ENCODE measurements at regions not wholly inside any gene's neighbourhood (a gene's known extent, or its start where the extent isn't known, plus 50 kb on each side); places are given as distances from the start of the nearest gene placed in this dataset.

GRCh38 chr14:54140551-54140950 is 183.9 kb upstream of the BMP4 start:
- H3K27me3 Mint-ChIP-seq (ENCODE audit: low read depth in 3 of 3), result peaks cover 0 to 3% (median 1%) of the 10 kb centered on the region in 3 donors
- no peak overlapping the region for H3K4me3 ChIP-seq (replicated peaks in 1 of 3; ENCODE audit: low read depth in 2 of 3, low read length in 3 of 3)
- H3K27ac ChIP-seq (ENCODE audit: low read depth in 1 of 2, low read length in 2 of 2), result no peak overlapping the region
- WGBS (ENCODE audit: insufficient coverage), result no CpG with 5 or more reads among the region's 1 CpG
- H2AFZ ChIP-seq (ENCODE audit: insufficient read depth, low read depth, low read length, poor library complexity, severe bottlenecking), result no peak overlapping the region
- no peak overlapping the region for H3K27ac Mint-ChIP-seq
- DNase-seq, result no peak
- no peaks in the 10 kb centered on the region for H3K4me1 Mint-ChIP-seq
- no peak overlapping the region for H3K4me3 Mint-ChIP-seq
- no peaks in the 10 kb centered on the region for H3K27me3 ChIP-seq (ENCODE audit: control insufficient read depth in 2 of 2, insufficient read depth in 2 of 2, low read length in 2 of 2)
- no peak overlapping the region for H3K9ac ChIP-seq (ENCODE audit: insufficient read depth, low read length, poor library complexity, severe bottlenecking)
- no peaks in the 10 kb centered on the region for H4K20me1 ChIP-seq (ENCODE audit: insufficient read depth, low read length)
- intact Hi-C loops (cut with micrococcal nuclease), result no loop called here
- no peaks in the 10 kb centered on the region for H3K36me3 ChIP-seq (replicated peaks in 1 of 2; ENCODE audit: control insufficient read depth in 1 of 2, insufficient read depth in 2 of 2, low read length in 2 of 2)
- H3K79me2 ChIP-seq (ENCODE audit: insufficient read depth, low read length), result no peaks in the 10 kb centered on the region
- H3K9me3 ChIP-seq (replicated peaks in 1 of 2; ENCODE audit: control insufficient read depth in 1 of 2, insufficient read depth in 1 of 2, low read length in 2 of 2), result no peaks in the 10 kb centered on the region
- H3K4me2 ChIP-seq (replicated peaks; ENCODE audit: extremely low read depth, low read length, poor library complexity, severe bottlenecking), result no peak overlapping the region
- H3K4me1 ChIP-seq (ENCODE audit: control insufficient read depth in 1 of 2, insufficient read depth in 2 of 2, low read length in 2 of 2), result no peaks in the 10 kb centered on the region
- TF ChIP-seq, protein P1, sequence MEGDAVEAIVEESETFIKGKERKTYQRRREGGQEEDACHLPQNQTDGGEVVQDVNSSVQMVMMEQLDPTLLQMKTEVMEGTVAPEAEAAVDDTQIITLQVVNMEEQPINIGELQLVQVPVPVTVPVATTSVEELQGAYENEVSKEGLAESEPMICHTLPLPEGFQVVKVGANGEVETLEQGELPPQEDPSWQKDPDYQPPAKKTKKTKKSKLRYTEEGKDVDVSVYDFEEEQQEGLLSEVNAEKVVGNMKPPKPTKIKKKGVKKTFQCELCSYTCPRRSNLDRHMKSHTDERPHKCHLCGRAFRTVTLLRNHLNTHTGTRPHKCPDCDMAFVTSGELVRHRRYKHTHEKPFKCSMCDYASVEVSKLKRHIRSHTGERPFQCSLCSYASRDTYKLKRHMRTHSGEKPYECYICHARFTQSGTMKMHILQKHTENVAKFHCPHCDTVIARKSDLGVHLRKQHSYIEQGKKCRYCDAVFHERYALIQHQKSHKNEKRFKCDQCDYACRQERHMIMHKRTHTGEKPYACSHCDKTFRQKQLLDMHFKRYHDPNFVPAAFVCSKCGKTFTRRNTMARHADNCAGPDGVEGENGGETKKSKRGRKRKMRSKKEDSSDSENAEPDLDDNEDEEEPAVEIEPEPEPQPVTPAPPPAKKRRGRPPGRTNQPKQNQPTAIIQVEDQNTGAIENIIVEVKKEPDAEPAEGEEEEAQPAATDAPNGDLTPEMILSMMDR (IDR thresholded peaks at IDR 0.05), result no peak
- peaks cover 0 to 9% (median 4%) of the 10 kb centered on the region in 7 donors for H3K9me3 Mint-ChIP-seq
- no peaks in the 10 kb centered on the region for H3K36me3 Mint-ChIP-seq

- Histone ChIP-seq H3K79me2 (ENCODE audit: insufficient read depth, low read length) (no peaks in the 10 kb centered on the region), H3K4me1 (ENCODE audit: control insufficient read depth in 1 of 2, insufficient read depth in 2 of 2, low read length in 2 of 2) (no peaks in the 10 kb centered on the region), H3K27me3 (ENCODE audit: control insufficient read depth in 2 of 2, insufficient read depth in 2 of 2, low read length in 2 of 2) (no peaks in the 10 kb centered on the region), H3K4me3 (replicated peaks in 1 of 3; ENCODE audit: low read depth in 2 of 3, low read length in 3 of 3) (no peak overlapping the region), H3K4me2 (replicated peaks; ENCODE audit: extremely low read depth, low read length, poor library complexity, severe bottlenecking) (no peak overlapping the region), H3K27ac (ENCODE audit: low read depth in 1 of 2, low read length in 2 of 2) (no peak overlapping the region), H3K9me3 (replicated peaks in 1 of 2; ENCODE audit: control insufficient read depth in 1 of 2, insufficient read depth in 1 of 2, low read length in 2 of 2) (peaks cover 0 to 8% of the 10 kb centered on the region in 2 donors), H3K36me3 (replicated peaks in 1 of 2; ENCODE audit: control insufficient read depth in 1 of 2, insufficient read depth in 2 of 2, low read length in 2 of 2) (no peaks in the 10 kb centered on the region), H4K20me1 (ENCODE audit: insufficient read depth, low read length) (no peaks in the 10 kb centered on the region), H2AFZ (ENCODE audit: insufficient read depth, low read depth, low read length, poor library complexity, severe bottlenecking) (no peak overlapping the region), H3K9ac (ENCODE audit: insufficient read depth, low read length, poor library complexity, severe bottlenecking) (no peak overlapping the region)
- TF ChIP-seq, protein P1 (IDR thresholded peaks at IDR 0.05), result no peak
- H3K27me3 Mint-ChIP-seq (ENCODE audit: low read depth in 3 of 3), result peaks cover 0 to 1% (median 0%) of the 10 kb centered on the region in 3 donors
- H3K27ac Mint-ChIP-seq, result no peak overlapping the region
- no peaks in the 10 kb centered on the region for H3K36me3 Mint-ChIP-seq
- peaks cover 5 to 16% (median 9%) of the 10 kb centered on the region in 7 donors for H3K9me3 Mint-ChIP-seq
- no peaks in the 10 kb centered on the region for H3K4me1 Mint-ChIP-seq
- DNase-seq, result no peak
- intact Hi-C loops (cut with micrococcal nuclease), result no loop called here
- no peak overlapping the region for H3K4me3 Mint-ChIP-seq
- WGBS (ENCODE audit: insufficient coverage), result no CpG with 5 or more reads among the region's 2 CpGs
Measured at GRCh38 chr14:54146601-54147000, 190.0 kb upstream of the BMP4 start.

All from CD14-positive monocyte (primary cell).